IMR-90 (cell line): ENCODE measurements at regions not wholly inside any gene's neighbourhood (a gene's known extent, or its start where the extent isn't known, plus 50 kb on each side); places are given as distances from the start of the nearest gene placed in this dataset.

Experiments used
- MXI1 ChIP-seq: IDR thresholded peaks from 2 replicates; pipeline ENCODE4 v1.6.1; 2012; ENCODE audit warnings: low read depth, mild to moderate bottlenecking, low read length, moderate library complexity, borderline replicate concordance
- RCOR1 ChIP-seq: IDR thresholded peaks from 2 replicates; pipeline ENCODE4 v1.6.1; 2012; ENCODE audit warnings: mild to moderate bottlenecking, low read length, improper control_type of control experiment; ENCODE audit not compliant: insufficient replicate concordance
- TF ChIP-seq, protein P1 (sequence below): conservative IDR thresholded peaks from 2 replicates; pipeline ENCODE4 v1.5.1; 2012; ENCODE audit warnings: mild to moderate bottlenecking, low read depth, low read length, improper control_type of control experiment

DNA sequence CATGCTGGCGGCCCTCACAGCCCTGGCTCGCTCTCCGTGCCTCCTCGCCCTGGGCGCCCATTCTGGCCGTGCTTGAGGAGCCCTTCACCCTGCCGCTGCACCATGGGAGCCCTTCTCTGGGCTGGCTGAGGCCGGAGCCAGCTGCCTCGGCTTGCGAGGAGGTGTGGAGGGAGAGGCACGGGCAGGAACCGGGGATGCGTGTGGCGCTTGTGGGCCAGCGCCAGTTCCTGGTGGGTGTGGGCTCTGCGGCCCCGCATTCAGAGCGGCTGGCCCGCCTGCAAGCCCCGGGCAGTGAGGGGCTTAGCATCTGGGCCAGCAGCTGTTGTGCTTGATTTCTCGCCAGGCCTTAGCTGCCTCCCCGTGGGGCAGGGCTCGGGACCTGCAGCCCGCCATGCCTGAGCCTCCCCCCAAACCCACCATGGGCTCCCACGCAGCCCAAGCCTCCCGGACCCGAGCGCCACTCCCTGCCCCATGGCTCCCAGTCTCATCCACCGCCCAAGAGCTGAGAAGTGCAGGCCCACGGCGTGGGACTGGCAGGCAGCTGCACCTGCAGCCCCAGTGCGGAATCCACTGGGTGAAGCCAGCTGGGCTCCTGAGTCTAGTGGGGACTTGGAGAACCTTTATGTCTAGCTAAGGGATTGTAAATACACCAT lies 163.4 kb upstream of the LRRC4C start:
- TF ChIP-seq RCOR1 (no peak), MXI1 (no peak)
- TF ChIP-seq, protein P1, sequence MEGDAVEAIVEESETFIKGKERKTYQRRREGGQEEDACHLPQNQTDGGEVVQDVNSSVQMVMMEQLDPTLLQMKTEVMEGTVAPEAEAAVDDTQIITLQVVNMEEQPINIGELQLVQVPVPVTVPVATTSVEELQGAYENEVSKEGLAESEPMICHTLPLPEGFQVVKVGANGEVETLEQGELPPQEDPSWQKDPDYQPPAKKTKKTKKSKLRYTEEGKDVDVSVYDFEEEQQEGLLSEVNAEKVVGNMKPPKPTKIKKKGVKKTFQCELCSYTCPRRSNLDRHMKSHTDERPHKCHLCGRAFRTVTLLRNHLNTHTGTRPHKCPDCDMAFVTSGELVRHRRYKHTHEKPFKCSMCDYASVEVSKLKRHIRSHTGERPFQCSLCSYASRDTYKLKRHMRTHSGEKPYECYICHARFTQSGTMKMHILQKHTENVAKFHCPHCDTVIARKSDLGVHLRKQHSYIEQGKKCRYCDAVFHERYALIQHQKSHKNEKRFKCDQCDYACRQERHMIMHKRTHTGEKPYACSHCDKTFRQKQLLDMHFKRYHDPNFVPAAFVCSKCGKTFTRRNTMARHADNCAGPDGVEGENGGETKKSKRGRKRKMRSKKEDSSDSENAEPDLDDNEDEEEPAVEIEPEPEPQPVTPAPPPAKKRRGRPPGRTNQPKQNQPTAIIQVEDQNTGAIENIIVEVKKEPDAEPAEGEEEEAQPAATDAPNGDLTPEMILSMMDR: no peak
